GM21723 (cell line): ENCODE measurements at regions not wholly inside any gene's neighbourhood (a gene's known extent, or its start where the extent isn't known, plus 50 kb on each side); places are given as distances from the start of the nearest gene placed in this dataset.

ENCODE experiments used
- ATAC-seq: cut with Tn5 transposase; IDR thresholded peaks from one replicate; pipeline ENCODE4 v1.9.1; 2021; ENCODE audit warnings: mild to moderate bottlenecking, moderate library complexity; ENCODE audit not compliant: unreplicated experiment

- ATAC-seq = no peak
Observed at GRCh38 chr3:26345613-26346012, 277.0 kb upstream of the LRRC3B start.

DNA sequence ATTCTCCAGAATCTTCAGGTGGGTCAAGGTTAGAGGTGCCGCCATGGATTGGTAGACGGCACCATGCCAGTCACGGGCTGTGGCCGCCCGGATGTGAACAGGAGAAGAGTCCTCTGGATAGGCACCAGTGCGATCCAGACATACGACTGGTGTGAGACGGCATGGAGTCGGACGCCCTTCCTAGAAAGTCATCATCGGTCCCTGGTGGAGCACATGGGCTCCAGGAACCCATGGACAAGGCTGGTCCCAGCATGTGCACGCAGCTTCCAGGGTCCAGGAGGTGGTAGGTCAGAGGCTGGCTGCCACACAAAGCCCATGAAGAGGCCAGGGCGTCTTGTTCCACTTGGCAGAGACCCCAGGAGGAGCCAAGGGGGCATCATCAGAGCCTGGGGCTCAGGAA, 276.1 kb upstream of the LRRC3B start:
- ATAC-seq = no peak

DNA sequence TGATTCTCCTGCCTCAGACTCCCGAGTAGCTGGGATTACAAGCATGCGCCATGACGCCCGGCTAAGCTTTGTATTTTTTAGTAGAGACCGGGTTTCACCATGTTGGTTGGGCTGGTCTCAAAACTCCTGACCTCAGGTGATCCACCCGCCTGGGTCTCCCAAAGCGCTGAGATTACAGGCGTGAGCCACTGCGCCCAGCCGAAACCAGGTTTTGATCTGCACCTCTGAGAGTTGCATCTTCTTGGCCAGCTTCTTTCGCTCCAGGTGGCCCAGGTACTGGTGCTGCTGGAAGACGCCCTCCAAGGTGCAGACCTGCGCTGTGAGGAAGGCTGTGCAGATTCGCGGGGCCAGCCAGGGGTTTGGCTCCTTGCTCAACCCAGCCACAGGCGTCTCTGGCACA, 275.4 kb upstream of the LRRC3B start:
- ATAC-seq = no peak

DNA sequence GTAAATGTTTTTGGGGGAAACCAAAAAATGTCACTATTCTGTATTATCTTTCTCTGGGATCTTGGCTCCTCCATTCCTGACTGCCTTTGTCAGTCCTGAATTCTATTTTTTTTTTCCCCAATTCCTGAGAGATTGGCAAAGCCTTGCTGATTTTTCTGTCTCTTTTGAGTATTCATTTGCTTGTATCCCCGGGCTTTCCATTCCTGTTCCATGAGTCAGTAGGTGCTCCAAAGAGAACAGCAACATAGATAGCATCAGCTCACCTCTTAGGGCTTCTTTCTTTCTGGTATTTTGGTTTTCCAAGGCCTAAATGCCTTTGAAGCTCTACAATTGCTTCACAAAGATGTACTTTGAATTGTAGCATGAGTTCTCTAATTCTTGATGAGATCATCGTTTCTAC, 271.7 kb upstream of the LRRC3B start:
- ATAC-seq = no peak

DNA sequence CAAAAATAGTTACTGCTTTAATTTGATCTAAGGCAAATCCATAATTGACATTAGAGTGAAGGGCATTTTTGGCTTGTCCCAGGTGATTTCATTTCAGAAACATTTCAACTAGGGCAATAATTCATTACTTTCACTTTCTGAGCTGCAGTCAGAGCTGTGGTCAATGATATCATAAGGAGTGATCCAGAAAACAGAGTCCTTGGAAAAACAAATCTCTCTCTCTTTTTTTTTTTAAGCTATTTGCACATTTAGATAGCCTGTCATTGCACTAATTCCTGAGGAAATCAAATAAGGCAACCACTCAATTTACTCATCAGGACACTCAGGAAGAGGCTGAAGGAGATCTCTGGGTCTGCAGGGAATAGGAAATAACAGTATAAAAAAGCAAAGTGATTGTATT, 269.5 kb upstream of the LRRC3B start:
- no peak for ATAC-seq

GRCh38 chr3:26358405-26358804, 264.2 kb upstream of the LRRC3B start:
- ATAC-seq = no peak

DNA sequence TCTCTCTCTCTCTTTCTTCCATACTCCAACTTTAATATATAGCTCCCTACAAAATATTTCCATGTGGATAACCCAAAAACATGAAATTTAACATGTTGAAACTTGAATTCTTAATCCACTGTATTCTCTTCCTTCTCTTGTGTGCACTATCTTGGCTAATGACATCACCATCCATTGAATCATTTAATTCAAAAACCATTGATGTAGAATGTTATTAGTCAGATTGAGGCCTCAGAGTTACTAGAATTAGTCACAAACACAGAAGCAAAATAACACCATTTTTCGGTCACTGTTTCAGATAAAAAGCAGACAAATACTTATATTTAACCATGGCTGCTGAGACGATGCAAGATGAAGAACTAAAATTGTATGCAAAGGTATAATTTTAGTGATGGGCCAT, 256.9 kb upstream of the LRRC3B start:
- no peak for ATAC-seq

DNA sequence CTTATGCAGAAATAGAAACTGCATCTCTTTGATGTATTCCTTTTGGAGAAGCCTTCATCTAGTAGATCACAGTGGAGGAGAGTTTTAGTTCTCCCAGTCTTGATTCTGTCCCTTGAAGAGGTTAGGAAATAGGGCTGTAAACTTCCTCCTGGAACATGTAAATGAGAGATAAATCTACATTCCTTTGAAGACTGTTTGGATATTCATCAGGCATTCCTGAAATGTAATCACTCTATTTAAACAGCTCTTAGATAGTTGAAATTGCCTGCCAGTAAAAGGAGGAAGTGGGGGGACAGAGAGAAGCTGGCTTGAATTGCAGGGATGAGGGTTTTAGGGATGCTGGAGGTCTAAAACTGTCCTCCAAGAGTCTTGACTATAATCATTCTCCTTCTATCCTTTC, 254.3 kb upstream of the LRRC3B start:
- no peak for ATAC-seq

DNA sequence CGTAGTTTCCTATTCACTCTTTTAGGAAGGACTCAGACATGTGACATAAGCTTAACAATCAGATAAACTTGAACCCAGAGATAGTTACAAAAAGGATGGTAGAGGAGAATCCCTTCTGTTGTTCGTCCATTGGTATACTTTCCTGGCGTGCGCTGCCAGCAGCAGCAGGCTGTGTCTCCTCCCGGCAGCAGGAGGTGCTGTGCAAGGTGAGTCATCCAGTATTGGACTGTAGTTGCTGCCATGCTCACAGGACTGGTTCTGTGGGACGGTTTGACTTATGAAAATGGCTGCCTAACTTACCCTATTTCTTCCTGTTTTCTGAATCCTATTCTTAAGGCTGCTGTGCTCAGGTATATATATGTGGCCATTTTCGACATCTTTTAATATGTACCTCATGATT, 253.4 kb upstream of the LRRC3B start:
- ATAC-seq = no peak

DNA sequence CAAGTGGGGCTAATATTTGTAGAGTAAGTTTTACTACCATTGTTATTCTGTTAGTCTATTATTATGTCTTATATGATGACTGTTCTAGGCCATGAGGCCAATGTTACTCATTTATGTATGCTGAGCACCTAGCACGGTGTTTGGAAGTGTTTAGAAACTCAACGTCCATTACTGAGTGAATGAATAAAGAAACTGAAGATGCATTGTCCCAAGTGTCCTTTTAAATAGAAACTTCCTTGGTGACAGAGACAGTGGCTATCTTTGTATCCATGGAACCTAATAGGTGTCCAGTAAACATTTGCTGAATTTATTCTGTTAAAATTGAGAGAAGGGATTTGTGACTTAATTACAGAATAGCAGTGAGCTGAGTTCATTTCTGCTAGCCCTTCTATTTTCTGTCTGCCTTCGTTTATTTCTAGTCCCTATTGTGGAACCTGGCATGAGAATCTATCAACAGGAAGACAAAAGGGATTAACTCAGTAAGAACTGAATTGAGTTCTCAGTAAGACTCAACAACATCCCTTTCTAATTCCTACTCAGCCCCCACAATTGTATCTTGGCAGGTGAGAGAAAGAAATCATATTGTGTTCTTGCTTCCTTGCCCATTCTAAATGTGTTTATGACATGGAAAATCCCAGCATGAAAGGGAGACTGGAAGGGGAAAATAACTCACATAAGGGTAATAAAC, 246.6 kb upstream of the LRRC3B start:
- no peak for ATAC-seq

- ATAC-seq = no peak
Observed at GRCh38 chr3:26381411-26381810, 241.2 kb upstream of the LRRC3B start.

GRCh38 chr3:26406636-26407035, 215.9 kb upstream of the LRRC3B start:
- ATAC-seq = no peak

GRCh38 chr3:26418553-26418952, 204.0 kb upstream of the LRRC3B start:
- no peak for ATAC-seq

GRCh38 chr3:26422415-26422814, 200.2 kb upstream of the LRRC3B start:
- no peak for ATAC-seq

GRCh38 chr3:26425076-26425475, 197.5 kb upstream of the LRRC3B start:
- no peak for ATAC-seq

GRCh38 chr3:26428992-26429391, 193.6 kb upstream of the LRRC3B start:
- no peak for ATAC-seq

- no peak for ATAC-seq
Observed at GRCh38 chr3:26437678-26438077, 184.9 kb upstream of the LRRC3B start.

GRCh38 chr3:26438325-26438940, 184.1 kb upstream of the LRRC3B start:
- no peak for ATAC-seq

DNA sequence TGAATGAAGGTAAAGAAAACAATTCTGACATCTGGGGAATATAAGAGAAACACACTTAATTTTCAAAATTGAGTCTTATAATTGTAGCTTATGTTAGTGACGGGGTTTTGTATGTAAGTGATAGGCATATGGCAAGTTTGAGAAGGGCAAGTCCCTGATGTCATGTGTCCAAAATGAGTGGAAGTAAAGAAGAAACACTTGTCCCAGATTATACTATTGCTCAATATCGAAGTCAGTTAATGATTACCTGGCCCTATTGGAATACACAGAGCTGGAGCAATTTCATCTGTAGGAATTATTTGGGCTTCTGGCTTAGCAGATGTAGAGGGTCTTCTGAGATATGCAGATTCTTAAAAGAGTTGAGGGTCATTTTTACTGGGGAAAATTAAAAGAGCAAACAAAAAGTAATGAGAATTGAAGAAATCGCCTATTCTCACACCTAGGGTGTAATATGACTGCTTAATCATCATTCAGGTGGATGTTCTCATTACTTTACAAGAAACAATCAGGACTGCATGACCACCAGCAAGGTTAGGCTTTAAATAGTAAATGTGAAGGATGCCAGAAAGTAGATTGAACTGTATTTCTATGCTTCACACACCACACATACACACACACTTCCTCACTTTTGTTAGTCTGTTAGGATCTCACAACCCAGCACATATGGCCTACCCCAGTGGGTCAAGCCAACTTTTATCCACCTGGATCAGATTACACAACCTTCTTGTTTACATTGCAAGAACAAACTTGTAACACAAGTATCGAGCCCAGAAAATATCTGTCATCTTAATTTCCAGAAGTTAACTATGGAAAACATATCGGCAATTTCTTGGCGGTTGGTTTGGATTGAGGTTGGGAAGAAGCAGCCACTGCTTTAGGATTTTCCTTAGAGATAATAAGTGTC, 183.3 kb upstream of the LRRC3B start:
- ATAC-seq = no peak

GRCh38 chr3:26449996-26450395, 172.6 kb upstream of the LRRC3B start:
- ATAC-seq = no peak

- no peak for ATAC-seq
Observed at GRCh38 chr3:26452363-26452762, 170.2 kb upstream of the LRRC3B start.

DNA sequence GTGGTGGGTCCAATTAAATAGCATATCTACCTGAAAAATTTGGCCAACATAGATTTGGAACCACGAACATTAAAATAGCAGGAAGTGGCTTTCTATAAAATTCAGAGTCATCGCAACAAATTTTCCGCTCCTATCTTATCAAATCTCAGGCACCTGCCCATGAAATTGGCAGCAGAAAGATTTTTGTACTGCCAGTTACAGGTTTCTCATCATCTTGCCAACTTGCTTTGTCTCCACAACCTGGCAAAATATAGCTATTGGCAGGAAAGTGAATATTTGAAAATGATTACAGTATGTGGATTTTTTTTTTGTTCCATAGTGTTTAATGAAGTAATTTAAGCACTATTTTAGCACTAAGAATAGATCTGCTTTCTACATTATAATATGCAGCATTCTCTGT, 161.6 kb upstream of the LRRC3B start:
- ATAC-seq = no peak
